NCI-H128 (cell line): ENCODE measurements at regions not wholly inside any gene's neighbourhood (a gene's known extent, or its start where the extent isn't known, plus 50 kb on each side); places are given as distances from the start of the nearest gene placed in this dataset.

Source experiments
- DNase-seq: peaks from one replicate; lab custom pipeline; 2025; ENCODE audit not compliant: unreplicated experiment; lab: John Stamatoyannopoulos, UW

DNA sequence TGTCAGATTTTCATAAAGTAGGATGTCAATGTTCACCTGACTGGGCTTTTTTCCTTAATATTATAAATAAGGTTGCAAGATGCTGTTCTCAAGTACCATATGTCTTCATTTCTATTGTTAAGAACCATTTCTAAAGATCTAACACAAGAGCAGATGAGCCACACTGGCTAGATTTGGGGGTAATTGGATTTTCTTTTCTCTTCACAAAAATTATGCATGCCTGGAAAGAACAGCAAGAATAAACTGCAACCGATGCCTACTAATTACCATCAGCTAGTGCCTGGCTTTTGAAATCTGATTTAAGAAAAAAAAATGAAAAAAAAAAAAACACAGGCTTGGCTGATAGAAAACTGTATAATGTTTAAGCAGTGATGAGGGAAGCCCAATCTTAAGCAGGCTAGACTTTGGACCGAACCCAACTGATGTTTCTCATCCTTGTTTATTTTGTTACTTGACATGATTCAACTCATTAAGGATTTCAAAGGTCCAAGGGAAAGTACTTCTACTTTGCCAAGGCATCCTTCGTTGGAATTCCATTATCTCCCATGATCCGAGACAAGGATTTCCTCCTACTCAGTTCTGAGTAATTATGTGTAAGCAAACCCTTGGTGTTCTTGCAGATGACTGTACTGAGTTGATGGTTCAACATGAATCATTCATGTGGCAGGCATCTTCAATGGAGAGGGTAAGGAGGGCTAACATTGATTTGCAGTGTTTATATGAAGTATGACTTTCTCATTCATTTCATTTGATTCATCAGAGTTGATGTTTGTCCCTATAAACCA, 300.5 kb downstream of the SPRY2 start:
- DNase-seq, result no peak

DNA sequence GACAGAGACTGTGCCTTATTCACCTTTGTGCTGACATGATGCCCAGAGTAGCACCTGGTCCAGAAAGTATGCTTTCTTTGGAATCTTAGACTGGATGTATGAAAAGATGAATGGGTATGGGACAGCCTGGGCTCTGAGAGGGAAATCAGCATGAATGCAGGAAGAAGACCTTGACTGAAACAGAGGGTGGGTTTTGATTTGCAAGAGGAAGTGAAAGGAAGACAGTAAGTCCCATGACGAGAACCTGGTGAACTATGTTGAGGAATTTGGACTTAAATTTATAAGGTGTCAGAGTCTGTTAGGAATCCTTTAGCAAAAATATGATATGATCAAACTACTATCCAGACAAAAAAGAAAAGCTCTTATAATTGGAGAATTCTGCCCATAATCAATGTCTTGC, 301.9 kb downstream of the SPRY2 start:
- no peak for DNase-seq

DNA sequence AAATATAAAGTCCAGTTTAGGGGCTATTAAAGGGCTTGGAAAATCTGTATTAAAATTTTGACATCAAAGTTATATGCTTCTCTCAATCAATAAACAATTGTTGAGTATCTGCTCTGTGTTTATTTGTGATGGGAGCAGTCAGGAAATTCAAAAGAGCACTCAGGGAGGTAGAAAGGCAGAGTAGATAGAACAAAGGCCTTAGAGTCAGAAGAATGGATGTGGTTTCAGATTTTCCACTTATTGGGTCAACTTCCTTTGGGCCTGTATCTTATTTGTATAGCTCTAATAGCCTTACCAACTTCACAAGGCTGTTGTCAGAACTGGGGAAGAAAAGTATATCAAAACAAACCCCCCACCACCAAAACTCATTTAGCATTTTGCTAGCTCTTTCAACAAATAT, 302.6 kb downstream of the SPRY2 start:
- no peak for DNase-seq

DNA sequence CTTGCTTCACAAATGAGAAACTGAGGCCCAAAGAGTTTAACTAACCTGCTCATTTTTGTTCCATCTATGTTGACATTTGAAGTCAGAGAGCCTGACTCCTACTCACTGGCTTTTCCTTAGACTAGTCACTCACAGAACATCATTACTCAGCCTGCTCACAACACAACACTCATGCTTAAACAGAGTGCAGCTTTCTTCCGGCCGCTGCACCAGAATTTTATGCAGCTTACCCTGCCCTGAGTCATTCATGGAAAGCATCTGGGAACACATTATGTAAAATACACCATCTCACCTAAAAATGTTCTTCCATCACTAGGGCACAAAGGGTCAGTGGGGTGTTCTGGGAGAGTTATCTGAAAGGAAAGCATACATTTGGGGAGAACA, 303.4 kb downstream of the SPRY2 start:
- DNase-seq, result no peak

DNA sequence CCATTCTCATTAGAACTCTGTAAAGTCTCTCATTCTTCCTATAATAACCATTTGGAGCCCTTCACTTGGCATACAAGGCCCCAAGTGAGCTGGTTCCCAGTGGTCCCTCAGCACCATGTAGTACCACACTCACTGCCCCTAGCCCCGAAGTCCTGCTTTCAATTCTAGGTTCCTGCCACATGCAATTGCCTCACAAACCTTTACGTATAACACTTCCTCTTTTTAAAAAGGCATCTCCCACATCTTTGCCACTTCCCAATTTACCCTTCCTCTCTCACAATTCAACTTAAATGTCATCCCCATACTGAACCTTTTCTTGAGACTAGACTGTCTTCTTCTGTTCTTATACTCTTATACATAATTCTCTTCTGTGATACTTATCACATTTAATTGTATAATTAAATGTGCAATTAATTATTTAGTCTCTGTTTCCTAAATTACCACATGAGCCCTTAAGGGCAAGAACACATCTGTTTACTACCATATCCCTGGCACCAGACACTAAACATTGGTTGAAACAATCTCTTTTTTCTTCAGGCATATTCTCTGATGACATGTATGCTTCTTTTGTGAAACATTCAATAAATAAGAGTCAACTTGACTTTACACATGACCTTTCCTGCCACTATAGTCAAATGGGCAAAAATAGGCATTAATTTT, 304.0 kb downstream of the SPRY2 start:
- DNase-seq, result no peak

DNA sequence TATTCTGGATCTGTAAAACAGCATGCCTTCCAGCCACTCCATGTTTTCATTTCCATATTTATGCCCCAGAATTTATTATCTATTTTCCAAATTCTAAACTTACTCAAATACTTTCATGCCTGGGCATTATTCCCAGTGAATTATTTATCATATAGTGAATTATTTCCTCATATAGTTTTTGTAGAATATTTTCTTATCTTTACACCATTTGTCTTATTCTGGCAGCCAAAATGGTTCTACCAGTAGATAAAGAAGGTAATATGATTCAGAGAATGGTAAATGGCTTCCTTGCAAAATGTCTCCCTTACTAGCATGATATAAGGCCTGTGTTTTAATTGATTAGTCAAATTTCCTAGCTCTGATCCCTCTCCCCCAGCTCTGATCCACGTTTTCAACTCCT, 305.8 kb downstream of the SPRY2 start:
- DNase-seq, result no peak

DNA sequence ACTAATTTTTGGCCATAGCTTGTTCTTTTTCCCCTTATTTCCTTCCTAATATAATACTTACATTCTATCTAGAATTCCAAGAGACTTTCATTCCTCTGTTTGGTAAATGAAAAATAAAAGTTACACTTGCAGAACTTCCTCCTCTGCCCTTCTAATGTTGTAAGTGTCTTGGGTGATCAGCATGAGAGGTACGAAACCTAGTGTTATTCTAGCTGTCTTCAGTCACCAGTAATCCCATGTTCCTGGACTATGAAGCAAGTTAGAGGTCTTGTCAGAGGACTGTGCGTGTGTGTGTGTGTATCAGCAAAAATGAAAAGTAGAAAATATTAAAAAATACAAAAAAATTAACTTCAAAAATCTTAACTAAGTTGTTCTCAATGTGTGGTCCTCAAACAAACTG, 307.0 kb downstream of the SPRY2 start:
- DNase-seq, result no peak

DNA sequence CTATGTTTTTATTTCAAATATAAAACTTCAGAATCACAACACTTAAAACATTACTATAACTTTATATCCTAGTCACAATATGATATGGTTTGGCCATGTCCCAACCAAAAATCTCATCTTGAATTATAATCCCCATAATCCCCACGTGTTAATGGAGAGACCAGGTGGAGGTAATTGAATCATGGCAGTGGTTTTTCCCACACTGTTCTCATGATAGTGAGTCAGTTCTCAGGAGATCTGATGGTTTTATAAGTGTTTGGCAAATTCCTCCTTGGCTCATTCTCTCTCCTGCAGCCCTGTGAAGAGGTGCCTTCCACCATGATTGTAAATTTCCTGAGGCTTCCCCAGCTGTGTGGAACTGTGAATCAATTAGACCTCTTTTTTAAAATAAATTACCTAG, 307.6 kb downstream of the SPRY2 start:
- DNase-seq, result no peak

DNA sequence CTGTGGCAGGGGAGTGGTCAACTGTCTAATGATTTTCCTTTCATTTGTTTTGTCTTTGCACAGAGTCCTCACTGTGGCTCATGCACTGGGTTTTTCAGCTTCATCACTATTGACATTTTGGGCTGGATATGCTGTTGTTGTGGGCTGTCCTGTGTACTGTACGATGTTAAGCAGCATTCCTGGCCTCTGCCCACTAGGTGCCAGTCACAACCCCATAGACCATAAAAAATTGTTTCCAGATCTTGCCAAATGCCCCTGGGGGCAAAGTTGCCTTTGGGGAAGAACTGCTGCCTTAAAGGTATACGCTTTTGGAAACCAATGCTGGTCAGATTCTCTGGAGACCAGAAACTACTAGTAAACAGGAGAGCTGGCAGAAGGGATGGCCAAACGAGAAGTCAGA, 310.4 kb downstream of the SPRY2 start:
- DNase-seq, result no peak

DNA sequence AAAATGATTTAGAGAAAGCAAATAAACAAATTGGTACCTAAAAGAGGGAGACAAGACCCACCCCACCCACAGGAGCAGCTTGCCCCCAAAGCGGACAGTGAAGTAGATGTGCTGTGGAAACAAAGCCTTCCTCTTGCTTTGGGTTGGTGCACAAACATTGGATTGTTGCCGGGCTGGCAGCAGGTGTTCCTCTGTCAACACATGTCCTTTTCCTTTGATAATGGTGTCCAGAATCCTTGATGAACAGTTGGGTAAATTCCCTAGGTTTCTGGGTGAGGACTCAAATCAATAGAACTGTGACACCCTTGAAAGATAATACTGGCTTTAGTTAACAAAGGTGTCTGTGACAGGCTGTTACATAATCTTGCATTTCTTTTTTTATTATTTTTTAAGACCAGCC, 311.8 kb downstream of the SPRY2 start:
- DNase-seq, result no peak

DNA sequence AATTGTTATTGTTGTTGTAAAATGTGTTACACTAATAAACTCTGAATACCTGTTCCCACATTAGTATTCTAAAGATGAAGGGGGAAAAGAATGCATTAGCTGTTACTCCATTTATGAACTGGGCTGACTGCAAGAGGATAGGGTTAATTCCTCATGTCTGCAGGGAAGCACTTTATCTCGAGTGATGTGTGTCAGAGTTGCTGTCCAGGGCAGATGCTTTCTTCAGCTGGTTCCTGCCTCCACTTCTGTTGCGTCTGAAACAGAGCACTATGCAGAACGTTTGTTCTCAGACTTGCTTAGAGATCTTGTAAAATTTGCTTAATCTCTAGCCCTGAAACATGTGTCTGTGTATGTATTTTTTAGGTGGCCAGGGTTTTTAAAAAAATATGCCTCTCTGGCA, 318.8 kb downstream of the SPRY2 start:
- no peak for DNase-seq

DNA sequence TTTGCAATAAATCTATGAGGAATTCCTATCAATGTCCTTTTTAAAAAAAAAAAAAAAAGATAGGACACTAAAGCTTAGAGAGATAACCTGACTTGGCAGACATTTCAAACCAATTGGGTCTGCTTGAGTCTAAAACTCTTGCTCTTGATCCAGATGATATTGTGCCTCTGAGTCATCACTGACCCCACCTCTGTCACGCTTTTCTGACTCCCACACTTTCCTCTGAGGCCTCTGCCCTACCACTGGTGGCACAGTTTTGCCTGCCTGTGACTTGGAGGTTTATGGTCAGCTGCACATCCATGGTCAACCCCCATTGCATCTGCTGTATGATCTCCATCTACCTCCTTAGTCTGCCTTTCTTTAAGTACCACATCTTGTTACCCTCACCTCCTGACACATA, 328.7 kb downstream of the SPRY2 start:
- no peak for DNase-seq

DNA sequence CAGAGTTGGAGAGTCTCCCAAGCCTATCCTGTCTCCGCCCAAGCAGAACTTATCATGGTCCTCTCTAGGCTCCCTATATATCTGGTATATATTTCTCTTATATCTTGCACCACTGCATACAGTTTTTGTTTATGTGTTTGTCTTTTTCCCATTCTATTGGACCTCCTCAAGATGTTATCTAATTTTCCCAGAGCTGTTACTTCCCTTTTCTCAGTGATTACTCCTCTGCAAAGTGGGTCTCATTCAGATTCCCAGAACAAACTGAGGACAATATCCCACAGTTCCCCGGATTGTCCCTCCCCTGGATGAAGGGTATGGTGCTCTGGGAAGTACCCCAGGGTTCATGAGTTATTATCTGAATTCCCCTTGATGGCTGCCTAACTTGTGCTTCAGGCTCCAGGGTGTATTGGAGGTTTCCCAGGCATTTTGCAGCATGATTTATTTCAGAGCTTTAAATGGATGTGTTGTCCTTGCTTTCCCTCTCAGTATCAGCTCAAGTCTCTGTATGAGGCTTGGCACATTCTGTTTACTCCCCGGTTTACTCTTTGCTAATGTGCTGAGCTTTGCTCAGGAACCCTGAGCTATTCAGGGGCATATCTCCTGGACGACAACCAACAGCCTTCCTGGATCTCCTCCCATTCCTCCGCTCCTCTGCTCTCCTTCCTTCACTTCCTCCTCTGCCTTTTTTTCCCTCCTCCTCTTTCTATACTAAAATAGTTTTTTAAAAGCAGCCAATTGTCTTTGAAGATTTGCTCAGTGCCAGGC, 329.3 kb downstream of the SPRY2 start:
- DNase-seq, result no peak

DNA sequence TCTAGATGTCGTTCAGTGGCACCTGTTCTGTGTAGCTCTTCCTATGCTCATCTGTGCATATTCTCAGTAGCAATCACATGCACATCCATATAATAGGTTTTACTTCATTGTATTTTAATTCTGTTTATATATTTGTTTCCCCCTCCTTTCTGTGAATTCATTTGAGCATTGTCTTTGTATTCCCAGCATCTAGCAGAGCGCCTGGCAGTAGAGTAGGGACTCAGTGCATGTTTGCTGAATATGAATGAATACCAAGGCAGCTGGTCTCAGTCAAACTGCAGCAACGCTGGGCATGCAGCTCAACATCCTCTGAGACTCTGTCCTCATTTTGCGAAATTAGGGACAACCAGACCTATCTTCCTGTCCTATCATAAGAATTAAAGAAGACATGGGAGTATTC, 330.1 kb downstream of the SPRY2 start:
- no peak for DNase-seq

DNA sequence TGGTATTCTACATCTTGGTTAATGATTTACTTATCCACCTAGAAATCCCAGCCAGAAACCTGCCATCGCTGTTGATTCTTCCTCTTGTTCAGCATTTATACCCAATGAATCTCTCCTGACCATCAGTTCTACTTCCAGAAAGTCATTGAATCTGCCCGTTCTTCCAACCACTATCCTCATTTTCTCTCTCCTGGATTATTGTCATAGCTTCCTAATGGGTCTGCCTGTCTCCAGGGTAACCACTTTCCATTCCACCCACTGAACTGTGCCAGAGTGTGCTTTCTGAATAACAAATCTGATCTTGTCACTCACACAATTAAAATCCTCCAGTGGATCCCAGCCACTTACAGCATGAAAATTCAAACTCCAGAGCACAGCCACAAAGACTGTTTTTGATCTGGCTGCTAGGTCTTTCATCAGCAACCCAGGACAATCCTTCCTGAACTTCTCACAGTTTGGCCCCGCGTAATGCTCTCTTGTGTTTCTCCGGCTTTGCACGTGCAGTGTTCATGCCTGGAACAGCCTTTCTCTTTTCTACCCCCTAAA, 330.6 kb downstream of the SPRY2 start:
- no peak for DNase-seq

DNA sequence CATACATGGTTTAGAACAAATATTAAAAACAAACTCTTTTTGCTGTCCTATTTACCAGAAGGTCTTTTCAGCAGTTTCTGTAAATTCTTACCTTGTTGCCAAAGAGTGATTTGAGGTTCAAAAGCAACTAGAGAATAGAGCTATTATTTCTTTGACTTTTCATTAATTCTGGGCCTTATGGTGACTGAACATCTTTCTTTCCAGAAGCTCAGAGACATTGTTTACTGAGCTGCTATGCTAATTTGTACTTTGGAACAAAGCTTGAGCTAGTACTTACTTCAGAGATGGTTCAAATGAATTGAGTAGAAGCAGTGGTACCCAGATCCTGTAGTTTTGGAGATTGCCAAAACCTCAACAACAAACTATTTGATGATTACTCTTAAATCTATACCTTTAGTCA, 331.2 kb downstream of the SPRY2 start:
- DNase-seq, result no peak

DNA sequence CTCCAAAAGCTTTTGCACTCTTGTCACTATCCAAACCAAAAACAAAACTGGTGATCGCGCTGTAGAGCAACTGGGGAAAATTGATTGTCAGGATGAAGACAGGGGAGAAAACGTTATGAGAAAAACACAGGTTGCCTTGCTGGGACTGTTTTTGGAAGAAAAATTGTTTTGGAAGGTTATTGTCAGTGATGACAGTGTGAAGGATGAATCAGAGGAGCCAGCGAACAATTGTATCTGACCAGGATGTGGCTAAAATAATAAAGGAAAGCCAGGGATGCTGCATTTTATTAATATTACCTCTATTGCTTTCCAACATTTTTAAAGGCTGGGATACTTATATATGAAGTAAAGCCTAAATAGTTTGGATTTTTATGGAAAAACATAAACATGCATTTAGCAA, 334.0 kb downstream of the SPRY2 start:
- no peak for DNase-seq

DNA sequence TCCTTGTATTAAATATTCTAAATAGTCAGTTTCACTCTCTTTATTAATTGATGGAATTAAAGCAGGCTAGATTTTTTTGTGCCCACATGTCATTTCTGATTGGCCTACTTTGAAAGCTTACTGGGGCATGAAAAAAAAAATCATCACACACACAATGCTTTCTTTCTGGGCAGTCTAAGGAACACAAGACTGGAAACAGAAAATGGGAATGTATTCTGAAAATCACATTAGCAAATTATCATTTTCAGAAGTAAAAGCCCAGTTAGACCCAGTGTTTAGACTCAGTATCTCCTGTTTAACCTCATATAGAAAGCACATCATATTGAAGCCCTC, 339.4 kb downstream of the SPRY2 start:
- DNase-seq, result no peak

DNA sequence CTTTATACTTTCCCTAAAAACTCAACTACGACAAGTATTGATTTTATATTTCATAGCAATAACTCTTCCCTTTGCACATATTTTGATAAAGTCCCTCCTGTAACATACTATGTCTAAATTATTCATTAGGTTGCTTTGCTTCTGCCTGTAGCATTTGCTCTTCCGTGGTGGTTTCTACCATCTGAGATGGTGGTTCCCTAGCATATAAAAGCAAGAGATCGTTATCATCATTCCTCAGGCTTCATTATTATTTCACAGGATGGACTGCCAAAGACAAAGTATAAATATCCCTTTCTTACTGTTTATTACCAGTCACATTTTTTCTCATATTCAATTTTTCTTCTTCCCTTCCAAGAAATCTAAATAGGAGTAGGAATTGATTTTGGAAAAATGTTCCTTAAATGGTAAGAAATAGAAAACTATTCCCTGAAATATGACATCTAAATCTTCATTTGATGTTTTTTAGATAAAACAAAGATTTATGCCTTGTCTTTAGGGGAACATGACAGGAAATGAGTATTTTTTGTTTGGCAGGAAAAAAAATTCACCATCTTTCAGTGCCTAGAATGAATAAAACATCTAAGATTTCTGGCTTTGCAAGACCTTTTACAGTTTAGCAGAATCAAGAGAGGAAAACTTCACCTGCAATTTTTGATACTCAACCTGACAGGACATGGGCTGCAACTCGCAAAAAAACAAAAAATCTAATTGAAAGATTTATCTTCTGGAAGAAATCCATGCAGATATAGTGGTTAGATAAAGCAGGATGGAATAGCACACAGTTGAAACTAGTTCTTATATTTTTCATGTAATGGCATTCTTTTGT, 340.0 kb downstream of the SPRY2 start:
- DNase-seq, result no peak

DNA sequence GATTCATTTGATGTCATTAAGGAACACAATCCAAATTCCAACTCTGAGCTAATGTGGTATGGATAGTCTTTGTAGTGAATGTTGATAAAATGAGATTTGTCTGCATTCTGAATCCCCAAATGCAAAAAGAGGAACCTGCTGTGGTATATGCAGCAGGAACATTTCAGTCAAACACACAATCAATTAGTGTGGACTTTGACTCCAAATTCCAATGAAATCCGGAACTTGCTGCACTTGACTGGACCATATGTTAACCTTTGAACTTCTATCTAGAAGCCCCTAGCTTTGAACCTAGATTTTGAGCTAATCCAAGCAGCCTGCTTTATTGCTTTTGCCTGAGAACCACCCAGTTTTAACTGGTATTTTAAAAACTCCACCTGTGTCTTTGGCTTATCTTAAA, 341.3 kb downstream of the SPRY2 start:
- DNase-seq, result no peak

DNA sequence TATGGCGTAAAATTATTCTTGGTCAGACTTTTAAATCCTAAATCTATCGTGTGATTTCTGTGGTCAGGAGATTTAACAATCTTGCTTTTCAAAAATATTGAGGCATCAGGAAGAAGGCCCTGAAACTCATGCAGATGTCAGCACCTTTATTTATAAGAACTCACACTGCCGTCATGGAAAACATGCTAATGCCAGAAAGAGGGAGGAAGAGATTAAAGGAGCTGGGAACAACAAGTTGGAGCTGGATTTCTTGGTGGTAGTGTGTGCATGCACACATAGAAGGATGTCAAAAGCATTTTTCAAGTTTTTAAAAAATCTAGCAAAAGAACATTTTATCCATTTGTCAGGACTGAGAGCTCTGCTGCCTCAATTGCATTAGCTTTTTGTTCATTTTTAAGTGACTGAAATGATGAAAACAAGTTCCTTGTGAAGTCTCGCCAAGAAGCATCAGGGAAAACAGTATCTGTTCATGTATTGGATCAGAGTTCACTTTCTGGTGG, 342.5 kb downstream of the SPRY2 start:
- DNase-seq, result no peak
